GM19023 (cell line): ENCODE measurements at regions not wholly inside any gene's neighbourhood (a gene's known extent, or its start where the extent isn't known, plus 50 kb on each side); places are given as distances from the start of the nearest gene placed in this dataset.

Source experiments
- ATAC-seq: cut with Tn5 transposase; IDR thresholded peaks from one replicate; pipeline ENCODE4 v1.9.1; 2021; ENCODE audit warnings: mild to moderate bottlenecking, moderate library complexity; ENCODE audit not compliant: unreplicated experiment

DNA sequence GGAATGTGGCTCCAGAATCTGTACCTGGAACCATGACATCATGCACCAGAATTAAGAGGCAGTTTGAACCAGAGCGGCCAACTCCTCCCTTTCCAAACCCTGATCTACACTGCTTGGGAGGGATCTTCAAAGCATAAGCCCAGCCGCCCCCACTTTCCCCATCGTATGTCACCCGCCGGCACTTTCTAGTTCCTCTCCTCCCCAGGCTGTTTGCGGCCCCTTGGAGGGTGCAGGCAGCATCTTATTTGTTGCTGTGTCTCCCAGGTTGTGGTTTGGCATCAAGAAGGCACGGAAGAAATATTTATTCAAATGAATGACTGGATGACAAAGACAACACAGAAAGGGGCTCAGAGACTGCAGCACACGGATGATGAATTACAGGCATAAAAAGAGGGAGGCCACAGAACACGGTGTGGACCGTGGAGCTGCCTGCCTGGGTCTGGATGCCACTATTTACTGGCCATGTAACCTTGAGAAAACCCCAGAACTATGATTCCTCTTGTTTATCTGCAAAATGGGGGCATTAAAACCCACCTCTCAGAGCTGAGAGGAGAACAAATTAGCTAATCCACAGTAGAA, 305.8 kb downstream of the EIPR1 start:
- ATAC-seq = no peak

DNA sequence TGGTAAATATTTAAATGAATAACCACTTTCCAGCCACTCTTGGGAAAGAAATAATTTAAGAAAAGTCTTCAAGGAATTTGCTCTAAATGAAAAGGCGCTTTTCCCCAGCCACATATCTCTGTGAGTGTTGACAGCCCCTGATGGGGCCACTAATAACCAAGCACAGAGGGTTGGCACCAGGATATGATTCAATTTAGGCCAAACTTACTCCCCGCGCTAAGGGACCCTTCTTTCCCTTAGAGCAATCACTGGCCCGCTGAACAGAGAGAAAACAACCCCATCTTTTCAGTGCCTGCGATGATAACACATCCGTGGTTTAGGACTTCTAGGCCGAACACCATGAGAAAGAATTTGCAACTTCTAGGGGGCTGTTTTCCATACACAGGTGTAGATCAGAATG, 310.8 kb downstream of the EIPR1 start:
- ATAC-seq = no peak

DNA sequence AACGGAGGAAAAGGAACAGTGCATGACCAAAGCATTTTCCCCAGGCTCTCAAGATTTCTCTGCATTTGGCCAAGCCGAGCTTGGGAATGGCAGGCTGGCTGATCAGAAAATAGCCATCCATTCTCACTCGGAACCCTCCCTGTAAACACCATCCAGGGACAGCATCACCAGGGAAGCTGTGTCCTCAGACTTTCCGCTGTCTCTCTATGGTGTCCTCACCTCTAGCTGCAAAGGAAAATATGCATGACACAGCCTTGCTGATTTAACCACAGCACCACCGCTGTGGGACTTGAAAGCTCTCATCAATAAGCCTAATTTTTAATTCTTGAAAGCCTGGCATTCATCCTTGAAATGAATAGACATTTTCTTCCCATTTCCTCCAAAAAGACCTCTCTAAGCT, 311.7 kb downstream of the EIPR1 start:
- no peak for ATAC-seq

DNA sequence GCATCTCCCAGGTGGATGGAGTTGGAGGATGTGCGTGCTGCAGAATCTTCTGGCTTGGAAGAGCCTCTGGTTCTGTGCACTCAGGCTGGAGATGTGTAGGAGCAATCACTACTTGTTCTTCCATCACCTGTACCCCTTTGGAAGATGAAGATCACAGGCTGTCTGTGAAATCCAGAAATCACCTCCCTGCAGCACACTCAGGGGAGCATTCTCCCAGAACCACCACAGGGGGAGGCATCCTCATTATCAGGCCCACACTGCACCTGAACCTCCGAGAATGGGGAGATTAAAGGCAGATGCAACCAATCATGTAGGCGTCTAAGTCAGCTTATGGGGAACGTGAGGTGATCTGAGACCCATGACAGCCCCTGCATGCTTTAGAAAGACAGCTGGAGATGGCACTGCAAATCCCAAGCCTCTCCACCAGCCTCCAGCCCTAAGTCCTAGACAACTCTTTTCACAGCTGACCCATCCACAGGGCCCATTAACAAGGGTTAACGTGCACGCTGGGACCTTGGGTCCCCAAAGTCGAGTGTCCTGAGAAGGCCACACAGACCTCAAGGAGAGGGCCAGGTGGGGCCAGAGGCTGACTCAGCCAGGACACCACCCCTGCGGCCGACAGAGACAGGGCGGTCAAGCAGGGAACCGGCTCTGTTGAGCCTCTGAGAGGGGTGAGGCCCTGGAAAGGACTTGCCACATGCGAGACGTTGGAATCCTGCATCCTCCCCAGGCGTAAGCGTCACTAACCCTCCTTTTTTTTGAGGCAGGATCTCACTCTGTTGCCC, 314.9 kb downstream of the EIPR1 start:
- no peak for ATAC-seq

DNA sequence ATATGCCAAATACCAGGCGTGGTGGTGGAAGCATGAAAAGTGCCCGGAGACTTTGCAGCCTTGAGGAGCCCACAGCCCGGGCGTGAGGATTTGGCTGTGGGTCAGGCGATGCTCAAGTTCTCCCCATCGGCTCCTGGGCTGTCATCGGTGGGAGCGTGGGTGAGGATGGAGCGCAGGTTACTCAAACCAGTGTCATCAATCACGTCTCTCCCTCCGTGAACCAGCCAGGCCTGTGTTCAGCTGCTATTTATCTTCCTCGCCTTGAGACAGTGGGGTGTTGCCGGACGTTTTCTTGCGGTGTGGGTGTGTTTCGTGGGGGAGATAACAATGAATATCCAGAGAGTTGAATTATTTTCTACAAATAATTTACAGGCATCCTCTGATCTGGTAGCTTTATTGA, 317.6 kb downstream of the EIPR1 start:
- no peak for ATAC-seq

DNA sequence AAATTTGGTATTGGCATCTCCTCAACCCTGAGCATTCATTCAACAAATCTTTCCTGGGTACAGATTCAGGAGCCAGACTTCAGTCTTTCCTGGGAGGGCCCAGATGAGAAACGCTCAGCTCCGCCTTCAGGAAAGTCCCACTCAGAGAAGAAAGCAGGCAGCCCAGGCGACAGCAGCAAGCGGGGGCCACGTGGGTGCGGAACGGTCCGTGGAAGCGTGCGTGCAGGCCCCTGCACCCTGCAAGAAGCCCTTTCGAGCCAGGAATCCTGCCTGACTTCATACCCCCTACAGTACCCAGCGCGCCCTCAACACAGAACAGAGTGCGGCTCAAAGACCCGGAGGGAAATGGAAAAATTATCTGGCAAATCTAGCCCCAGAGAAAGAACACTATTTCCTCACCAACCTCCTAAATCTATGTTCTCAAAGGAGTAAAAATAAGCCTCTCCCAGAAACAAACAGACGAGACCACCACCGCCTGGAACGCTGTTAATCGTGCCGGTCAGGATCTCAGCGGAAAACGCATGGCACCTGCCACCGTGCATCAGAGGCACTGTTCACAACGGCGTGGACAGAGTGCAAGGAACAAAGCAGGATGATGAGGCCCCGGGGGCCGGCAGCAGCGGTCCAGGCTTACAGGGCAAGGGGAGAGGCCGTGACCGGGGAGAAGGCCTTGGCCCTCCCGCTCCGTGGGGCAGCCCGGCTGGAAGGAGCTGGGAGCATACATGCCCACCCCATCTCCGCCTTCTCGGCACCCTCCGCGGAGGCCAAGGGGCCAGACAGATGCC, 318.3 kb downstream of the EIPR1 start:
- ATAC-seq = no peak

DNA sequence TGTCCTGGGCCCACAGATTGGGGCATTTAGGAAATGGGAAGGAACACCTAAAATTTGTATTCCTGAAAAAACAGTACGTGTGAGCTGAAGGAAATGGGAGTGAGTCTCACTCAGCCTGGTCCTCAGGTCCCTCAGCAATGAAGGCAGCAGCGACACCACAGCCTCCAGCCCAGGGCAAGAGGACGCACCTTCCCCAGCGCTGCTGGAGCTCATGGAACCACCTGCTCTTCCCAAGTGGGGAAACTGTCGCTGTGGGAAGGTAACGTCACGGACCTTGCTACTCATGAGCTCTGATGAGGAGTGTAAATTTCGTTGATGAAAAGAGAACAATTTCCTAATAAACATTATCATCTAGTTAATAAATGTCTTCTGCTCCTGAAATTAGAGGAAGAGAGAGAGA, 323.6 kb downstream of the EIPR1 start:
- no peak for ATAC-seq

DNA sequence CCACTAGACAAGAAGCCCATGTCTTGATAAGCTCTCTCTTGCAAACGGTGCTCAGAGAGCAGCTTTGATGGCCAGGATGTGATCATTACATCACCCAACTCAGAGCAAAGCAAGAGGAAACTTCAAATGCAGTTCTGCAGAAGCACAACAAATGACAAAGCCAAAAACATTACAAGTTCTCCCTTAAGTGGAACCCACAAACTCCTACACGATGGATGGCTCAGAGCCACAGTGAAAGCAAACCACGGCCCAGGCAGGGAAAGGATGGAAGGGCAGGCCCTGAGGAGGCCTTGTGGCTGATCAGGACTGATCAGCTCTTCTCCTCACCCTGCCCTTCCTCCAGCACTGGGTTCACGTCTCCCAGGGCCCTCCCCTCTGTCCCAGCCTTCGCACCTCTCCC, 326.4 kb downstream of the EIPR1 start:
- ATAC-seq = no peak

DNA sequence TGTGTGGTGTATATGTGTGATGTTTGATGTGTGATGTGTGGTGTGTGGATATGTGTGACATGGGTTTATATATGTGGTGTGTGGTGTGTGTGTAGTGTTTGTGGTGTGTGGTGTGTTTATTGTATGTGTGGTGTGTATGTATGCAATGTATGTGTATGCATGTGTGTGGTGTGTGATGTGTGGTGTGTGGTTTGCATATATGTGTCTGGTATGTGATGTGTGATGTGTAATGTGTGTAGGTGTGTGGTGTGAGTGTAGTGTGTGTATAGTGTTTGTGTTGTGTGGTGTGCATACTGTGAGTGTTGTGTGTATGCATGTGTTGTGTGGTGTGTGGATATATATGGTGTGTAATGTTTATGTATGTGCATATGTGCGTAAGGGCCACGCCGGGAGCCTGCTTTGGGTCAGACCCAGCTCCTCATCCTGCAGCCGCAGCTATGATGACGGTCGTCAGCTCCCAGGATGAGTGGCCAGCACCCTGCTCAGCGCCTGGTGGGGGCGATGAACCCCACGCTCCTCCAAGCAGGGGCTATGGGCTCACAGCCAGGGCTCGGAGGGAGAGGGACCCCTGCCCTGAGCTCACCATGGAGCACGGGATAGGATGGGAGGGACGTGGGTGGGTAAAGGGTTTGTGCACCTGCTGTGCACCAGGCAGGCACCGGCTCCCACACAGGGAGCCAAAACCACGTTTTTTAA, 331.3 kb downstream of the EIPR1 start:
- ATAC-seq = no peak

DNA sequence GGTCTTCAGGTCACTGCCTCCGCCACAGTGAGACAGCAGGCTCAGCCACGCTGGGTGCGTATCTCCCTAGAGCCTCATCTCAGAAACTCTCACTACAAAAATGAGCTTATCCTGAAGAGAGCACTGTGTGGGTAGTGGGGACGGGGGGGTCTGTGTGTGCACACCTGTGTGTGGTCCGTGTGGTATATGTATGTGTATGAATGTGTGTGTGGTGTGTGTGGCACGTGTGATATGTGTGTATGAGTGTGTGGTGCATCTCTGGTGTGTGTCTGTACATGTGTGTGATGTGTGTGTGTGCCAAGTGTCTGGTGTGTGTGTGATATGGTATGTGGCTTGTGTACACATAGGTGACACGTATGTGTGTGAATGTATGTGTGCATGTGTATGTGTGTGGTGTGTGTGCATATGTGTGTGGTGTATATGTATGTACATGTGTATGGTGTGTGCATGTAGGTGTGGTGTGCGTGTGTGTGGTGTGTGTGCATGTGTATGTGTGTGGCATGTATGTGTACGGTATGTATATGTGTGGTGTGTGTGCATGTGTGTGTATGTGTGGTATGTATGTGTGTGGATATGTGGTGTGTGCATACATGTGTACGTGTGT, 332.2 kb downstream of the EIPR1 start:
- no peak for ATAC-seq

DNA sequence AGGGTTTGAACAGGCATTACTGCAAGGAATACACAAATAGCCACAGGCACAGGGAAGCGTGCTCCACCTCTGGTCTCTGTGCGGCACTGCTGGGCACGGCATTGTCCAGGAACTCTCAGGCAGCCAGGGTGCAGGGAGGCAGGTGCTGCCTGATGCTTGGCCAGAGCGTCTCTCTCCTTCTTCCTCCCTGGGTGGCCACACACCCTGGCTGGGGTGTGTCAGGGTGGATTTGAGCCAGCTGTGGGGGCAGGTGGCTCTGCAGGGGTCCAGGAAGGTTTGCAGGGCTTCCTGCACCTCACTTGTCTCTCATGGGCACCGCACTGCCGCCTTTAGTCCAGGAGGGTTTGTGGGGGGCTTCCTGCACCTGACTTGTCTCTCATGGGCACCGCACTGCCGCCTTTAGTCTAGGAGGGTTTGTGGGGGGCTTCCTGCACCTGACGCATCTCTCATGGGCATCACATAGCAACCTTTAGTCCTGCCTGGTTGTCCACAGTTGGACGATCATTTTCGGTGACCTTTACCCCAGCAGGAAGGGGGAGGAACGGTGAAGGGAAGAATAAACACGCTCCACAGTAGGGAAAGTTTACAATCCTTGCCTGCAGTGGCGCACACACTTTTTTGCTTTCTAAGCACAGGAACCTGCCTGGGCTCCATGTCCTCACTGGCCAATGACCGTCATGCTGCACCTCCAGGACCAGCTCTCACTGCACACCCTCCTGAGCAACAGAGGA, 332.9 kb downstream of the EIPR1 start:
- no peak for ATAC-seq

DNA sequence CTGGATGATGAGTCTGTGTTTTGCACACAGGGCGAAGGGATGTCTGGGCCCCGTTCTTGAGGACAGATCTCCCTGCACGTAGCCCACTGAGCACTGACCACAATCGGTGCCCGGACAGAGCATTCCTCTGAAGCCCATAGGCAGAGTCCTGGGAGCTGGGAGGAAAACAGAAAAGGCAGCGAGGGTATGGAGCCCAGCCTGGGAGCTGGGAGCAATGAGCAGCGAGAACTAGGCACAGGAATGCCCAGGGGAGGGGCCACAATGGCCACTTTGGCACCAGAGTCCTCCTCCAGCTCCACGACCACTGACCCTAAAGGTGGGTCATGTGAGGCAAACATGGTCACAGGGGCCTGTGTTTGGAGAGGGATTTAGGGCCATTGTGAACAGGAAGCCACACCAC, 333.9 kb downstream of the EIPR1 start:
- no peak for ATAC-seq

DNA sequence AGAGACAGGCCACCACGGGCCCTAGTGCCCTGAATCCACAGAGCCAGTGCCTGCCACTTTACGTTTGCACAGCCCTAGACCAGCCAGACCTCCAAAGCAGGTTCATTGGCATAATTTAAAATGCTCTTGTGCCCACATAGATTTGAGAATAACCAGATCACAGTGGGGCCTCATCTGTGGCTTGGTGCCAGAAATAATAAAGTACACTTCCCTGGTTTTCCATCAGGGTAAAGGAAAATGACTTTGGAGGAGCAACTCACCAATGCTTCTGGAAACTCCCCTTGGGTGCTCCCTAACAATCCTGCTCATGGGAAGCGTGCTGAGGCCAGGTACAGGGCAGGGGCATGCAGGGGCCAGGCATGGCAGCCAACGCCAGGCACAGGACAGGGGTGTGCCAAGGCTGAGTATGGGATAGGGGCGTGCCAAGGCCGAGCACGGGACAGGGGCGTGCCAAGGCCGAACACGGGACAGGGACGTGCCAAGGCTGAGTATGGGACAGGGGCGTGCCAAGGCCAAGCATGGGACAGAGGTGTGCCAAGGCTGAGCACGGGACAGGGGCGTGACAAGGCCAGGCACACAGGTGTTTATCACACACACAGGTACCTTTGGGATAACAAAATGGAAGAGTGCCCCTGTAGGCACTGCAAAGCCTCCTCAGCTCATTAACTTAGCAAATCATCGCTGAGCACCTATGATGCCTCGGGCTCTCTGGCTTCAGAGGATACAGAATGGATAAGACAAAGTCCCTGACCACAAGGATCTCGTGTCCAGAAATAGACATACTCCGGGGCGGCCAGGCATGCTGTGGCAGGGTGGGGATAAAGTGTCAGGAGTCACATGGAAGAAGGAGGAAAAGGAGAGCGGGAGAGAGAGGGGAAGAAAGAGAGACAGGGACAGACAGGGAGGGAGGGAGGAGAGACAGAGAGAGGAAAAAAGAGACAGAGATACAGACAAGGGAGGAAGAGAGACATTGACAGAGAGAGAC, 334.7 kb downstream of the EIPR1 start:
- no peak for ATAC-seq

DNA sequence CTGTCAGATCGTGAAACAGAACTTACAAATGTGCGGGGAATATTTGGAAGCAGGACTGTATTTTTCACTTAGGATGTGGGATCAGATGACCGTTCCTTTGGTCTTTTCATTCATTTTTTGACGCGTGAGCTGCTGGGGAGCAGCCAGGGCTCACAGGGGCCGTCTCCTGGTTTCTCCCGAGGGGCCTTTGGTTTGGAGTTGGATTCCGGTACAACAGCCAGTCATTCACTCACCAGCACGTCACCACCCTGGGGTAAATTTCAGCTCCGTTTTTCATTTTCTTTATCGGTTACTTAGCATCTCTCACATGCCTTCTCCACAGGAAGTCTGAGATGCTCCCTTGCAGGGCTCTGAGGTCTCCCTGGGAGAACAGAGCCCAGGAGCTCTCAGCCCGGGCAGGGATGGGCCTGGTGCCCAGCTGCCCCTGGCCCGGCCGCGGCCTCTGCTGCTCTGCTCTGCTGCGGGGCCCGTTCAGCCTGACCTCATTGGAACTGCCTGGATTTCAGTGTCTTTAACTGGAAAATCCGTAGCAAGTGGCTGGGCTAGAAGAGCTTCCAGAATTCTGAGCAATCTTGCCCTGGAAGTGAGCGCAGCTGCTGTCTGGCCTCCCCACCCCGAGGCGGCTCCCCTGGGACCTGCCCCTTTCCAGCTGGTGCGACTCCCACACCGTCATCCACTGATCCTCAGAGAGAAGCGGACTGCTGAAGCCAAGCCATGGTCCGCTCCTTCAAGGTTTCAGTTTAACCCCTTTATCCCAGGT, 335.6 kb downstream of the EIPR1 start:
- ATAC-seq = no peak

DNA sequence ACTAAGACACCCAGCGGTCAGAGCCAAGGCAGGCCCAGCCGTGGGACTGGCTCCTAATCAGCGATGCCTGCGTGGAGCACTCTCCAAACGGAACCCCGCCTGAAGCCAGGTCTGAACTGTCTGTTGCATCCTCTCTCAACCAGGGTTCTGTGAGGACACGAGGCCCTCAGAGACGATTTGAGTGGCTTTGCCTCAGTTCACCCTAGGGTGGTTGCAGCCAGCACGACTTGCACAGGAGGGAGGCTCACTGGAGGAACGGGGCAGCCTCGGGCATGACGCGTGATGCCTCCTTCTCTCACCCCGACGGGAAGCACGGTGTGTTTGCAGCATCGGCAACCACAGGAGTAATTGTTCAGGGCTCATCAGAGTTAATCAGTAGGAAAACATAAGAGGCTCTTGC, 336.4 kb downstream of the EIPR1 start:
- ATAC-seq = no peak

DNA sequence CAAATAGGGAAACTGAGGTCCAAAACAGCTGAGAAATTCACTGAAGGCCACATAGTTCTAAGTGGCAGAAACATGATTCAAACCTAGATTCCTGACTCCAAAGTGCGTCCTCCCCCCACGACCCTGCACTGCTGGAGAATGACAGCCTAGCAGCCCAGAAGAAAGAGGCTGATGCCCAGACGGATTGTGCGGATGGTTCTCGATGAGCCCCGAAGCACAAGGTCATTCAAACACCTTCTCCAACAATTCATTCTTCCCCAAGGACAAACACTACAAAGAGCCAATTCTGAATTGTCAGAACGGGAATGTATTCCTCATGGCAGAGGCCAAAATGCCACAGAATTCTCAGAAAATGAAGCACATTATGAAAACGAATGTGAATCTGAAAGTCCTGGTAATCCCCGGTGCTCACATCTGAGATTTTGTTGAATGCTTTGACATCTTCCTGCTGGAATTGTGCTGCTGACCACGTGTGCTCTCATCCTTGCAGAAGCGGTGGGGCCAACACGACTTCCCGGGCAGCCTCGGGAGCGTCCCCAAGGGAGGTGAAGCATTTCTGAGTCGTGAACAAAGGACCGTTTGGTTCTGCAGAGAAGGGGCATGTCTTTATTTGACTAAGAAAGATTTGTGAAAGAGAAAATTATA, 337.0 kb downstream of the EIPR1 start:
- ATAC-seq = no peak

DNA sequence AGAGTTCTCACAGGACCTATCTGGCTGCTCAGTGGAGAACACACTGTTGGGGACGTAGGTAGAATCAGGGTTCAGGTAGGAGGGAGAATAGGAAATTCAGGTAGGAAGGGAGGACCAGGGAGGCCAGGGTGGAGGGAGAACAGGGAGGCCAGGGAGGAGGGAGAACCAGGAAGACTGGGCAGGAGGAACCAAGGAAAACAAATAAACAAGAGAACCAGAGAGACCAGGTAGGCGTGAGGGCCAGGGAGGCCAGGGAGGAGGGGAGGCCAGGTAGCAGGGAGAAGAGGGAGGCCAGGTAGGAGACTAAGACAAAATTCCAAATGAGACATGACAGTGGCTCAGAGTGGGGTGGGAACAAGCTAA, 337.6 kb downstream of the EIPR1 start:
- no peak for ATAC-seq
